Suprapubic skin (tissue), 4 donors: ENCODE measurements at regions not wholly inside any gene's neighbourhood (a gene's known extent, or its start where the extent isn't known, plus 50 kb on each side); places are given as distances from the start of the nearest gene placed in this dataset.
A peak's percentile ranks its signal among the peaks of the same experiment; 100 is the strongest.

ENCODE experiments used
- DNase-seq, 2 donors: peaks; one replicate each; pipeline ENCODE4 v3.0.0-alpha.2; 2019; ENCODE audit warnings: low spot score in 2 of 2
- H3K27ac ChIP-seq: fragments of 200-600 bp; sonication (generic); one replicate; pipeline ENCODE4 v1.5.1; 2019
- H3K27me3 ChIP-seq: fragments of 200-600 bp; sonication (generic); one replicate; pipeline ENCODE4 v1.5.1; 2019
- H3K36me3 ChIP-seq: fragments of 200-600 bp; sonication (generic); one replicate; pipeline ENCODE4 v1.5.1; 2019
- H3K4me1 ChIP-seq: fragments of 200-600 bp; sonication (generic); one replicate; pipeline ENCODE4 v1.5.1; 2019
- H3K4me3 ChIP-seq: fragments of 200-600 bp; sonication (generic); one replicate; pipeline ENCODE4 v1.5.1; 2019; ENCODE audit warnings: mild to moderate bottlenecking
- H3K9me3 ChIP-seq: fragments of 200-600 bp; sonication (generic); one replicate; pipeline ENCODE4 v1.5.1; 2019
- EP300 ChIP-seq: sonication (generic); formaldehyde crosslinking; IDR thresholded peaks from one replicate; pipeline ENCODE4 v1.6.1; 2017; ENCODE audit warnings: antibody characterized with exemption
- POLR2A ChIP-seq, 2 donors: fragments of 450-650 bp; IDR thresholded peaks; one replicate each; pipeline ENCODE4 v1.6.1; 2017; ENCODE audit warnings: antibody characterized with exemption in 2 of 2, mild to moderate bottlenecking in 2 of 2, moderate library complexity in 2 of 2
- POLR2AphosphoS5 ChIP-seq, 3 donors: sonication (generic); formaldehyde crosslinking; IDR thresholded peaks; one replicate each; pipeline ENCODE4 v1.6.1; 2017; ENCODE audit warnings: antibody characterized with exemption in 3 of 3
- WGBS: methylation state at CpG from one replicate; pipeline ENCODE4 v1.1.5; 2018; 5-methylcytosine and 5-hydroxymethylcytosine counted together
- TF ChIP-seq, protein P1 (sequence below), 2 donors: fragments of 200-600 bp in 1 of 2; fragments of 450-650 bp in 1 of 2; sonication (generic) in 1 of 2; IDR thresholded peaks; one replicate each; pipeline ENCODE4 v1.5.1; 2016 to 2019; ENCODE audit warnings: antibody characterized with exemption in 2 of 2, mild to moderate bottlenecking in 1 of 2, moderate library complexity in 1 of 2

DNA sequence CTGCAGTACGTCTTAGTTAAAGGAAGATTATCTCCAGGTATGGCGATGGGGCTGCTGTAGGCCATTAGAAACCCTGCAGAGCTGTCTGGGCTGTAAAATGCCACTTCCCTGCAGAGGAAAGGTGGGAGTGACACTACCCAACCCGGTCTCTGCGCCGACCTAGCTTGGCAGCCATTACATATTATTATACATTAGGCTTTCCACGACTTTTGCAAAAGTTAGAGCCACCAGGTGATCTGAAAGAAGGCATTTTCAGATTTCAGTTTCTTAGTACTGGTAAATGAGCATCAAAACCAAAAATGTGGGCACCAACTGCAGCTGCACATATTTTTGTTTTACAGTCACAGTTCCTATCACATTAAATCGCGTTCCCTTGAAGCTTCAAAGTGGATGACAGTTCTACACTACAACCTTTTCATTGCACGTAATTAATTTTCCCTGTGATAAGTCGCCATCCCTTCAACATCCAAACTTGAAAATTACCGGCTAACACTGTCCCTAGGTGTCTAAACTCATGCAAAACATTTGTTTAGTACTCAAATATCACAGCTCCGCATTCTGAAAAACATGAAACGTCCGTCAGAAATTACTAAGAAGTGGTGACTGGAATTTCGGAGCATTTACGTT lies 81.4 kb upstream of the CHD2 start:
- TF ChIP-seq POLR2A (IDR thresholded peaks at IDR 0.05) (no peak), POLR2AphosphoS5 (IDR thresholded peaks at IDR 0.05) (no peak), EP300 (no peak)
- TF ChIP-seq, protein P1, sequence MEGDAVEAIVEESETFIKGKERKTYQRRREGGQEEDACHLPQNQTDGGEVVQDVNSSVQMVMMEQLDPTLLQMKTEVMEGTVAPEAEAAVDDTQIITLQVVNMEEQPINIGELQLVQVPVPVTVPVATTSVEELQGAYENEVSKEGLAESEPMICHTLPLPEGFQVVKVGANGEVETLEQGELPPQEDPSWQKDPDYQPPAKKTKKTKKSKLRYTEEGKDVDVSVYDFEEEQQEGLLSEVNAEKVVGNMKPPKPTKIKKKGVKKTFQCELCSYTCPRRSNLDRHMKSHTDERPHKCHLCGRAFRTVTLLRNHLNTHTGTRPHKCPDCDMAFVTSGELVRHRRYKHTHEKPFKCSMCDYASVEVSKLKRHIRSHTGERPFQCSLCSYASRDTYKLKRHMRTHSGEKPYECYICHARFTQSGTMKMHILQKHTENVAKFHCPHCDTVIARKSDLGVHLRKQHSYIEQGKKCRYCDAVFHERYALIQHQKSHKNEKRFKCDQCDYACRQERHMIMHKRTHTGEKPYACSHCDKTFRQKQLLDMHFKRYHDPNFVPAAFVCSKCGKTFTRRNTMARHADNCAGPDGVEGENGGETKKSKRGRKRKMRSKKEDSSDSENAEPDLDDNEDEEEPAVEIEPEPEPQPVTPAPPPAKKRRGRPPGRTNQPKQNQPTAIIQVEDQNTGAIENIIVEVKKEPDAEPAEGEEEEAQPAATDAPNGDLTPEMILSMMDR (IDR thresholded peaks at IDR 0.05), result no peak
- 50% methylated on average over 16 of the region's 16 CpGs for WGBS
- no peak for DNase-seq
- H3K27ac ChIP-seq, result peak overlapping the region; percentile 88
- no peaks in the 10 kb centered on the region for H3K36me3 ChIP-seq
- H3K4me1 ChIP-seq, result peaks cover 47% of the 10 kb centered on the region
- H3K4me3 ChIP-seq, result peak overlapping the region; percentile 46
- H3K9me3 ChIP-seq, result no peaks in the 10 kb centered on the region
- no peaks in the 10 kb centered on the region for H3K27me3 ChIP-seq

GRCh38 chr15:92819278-92820235 lies 80.6 kb upstream of the CHD2 start:
- Histone ChIP-seq H3K36me3 (no peaks in the 10 kb centered on the region), H3K27ac (peak overlapping the region; percentile 88), H3K27me3 (no peaks in the 10 kb centered on the region), H3K9me3 (no peaks in the 10 kb centered on the region), H3K4me1 (peaks cover 47% of the 10 kb centered on the region), H3K4me3 (peak overlapping the region; percentile 46)
- TF ChIP-seq POLR2A (IDR thresholded peaks at IDR 0.05), result no peak
- TF ChIP-seq, protein P1 (IDR thresholded peaks at IDR 0.05), result no peak
- no peak for TF ChIP-seq EP300
- TF ChIP-seq POLR2AphosphoS5 (IDR thresholded peaks at IDR 0.05), result no peak
- no peak for DNase-seq
- WGBS, result 23% methylated on average over 16 of the region's 16 CpGs

DNA sequence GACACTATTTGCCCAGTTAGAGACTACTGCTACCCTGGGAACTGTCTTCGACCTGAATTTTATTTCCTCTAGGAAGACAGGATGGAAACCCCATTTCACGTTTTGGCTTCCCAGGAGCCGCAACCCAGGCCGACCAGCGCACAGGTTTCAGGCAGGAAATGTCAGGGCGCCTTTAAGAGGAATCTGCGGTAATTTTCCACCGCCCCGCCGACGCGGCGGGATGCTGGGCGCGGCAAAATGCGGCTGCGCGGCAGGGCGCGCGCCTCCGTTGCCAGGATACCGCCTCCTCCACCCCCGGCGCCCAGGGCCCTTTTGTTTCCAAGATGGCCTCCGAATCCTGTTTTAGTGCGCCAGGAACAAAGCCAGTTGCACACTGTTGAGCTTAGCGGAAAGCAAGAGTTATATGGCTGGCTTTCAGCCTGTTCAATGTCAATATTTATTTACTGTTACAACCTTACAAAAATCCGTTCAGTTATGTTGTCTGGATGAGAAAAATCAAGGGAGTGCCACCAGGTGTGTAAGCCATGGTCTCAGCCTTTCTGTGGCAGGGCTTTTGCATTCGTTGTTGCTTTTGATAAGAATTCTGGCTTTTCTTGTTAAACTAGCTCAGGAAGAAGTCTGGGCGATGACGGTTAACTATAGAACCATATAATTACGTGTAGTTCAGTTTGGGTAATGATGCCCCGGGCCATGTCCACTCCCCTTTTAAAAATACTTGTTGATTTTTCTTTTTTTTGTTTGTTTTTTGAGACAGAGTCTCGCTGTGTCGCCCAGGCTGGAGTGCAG lies 79.7 kb upstream of the CHD2 start:
- TF ChIP-seq POLR2AphosphoS5 (IDR thresholded peaks at IDR 0.05), result peak in 2 of 3 donors; percentile 28 to 77
- no peak for TF ChIP-seq EP300
- TF ChIP-seq POLR2A (IDR thresholded peaks at IDR 0.05), result peak in 1 of 2 donors; percentile 31
- TF ChIP-seq, protein P1 (IDR thresholded peaks at IDR 0.05), result no peak
- Histone ChIP-seq H3K4me3 (peak overlapping the region; percentile 46), H3K36me3 (no peaks in the 10 kb centered on the region), H3K4me1 (peaks cover 50% of the 10 kb centered on the region), H3K27ac (peak overlapping the region; percentile 88), H3K9me3 (no peaks in the 10 kb centered on the region), H3K27me3 (no peaks in the 10 kb centered on the region)
- DNase-seq, result peak; percentile 94 to 95
- 9% methylated on average over 28 of the region's 36 CpGs for WGBS

DNA sequence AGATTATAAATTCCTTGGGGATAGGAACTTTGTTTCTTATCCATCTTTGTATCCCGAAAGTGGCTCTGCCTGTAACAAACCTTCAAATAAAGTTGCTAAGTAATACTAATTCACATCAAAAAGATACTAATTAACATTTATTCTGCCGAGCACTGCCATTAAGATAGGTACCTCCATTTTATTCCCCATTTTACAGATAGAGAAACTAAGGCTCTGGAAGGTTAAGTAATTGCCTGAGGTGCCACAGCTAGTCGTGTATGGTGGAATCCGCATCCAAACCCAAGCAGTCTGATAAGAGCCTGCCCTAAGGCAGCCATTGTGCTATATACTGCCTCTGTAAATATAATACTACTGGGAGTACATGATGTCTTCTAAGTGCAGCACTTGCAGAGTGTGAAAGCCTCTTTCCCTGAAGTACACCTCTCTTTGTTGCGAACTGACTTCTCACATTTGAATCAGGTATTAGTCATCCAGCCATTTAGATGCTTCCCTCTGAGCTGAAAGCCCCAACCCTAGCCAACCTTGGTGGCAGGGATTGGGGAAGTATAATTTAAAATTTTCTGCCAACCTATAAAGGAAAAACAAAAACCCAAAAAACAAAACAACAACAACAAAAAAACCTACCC lies 78.5 kb upstream of the CHD2 start:
- no peaks in the 10 kb centered on the region for H3K9me3 ChIP-seq
- peaks cover 50% of the 10 kb centered on the region for H3K4me1 ChIP-seq
- peak overlapping the region; percentile 88 for H3K27ac ChIP-seq
- H3K36me3 ChIP-seq, result no peaks in the 10 kb centered on the region
- WGBS, result 73% methylated on average over 5 of the region's 5 CpGs
- H3K4me3 ChIP-seq, result no peak overlapping the region
- no peaks in the 10 kb centered on the region for H3K27me3 ChIP-seq
- TF ChIP-seq POLR2A (IDR thresholded peaks at IDR 0.05) (no peak), POLR2AphosphoS5 (IDR thresholded peaks at IDR 0.05) (no peak), EP300 (no peak)
- TF ChIP-seq, protein P1 (IDR thresholded peaks at IDR 0.05), result no peak
- no peak for DNase-seq
